GM12878 (cell line): ENCODE measurements at regions not wholly inside any gene's neighbourhood (a gene's known extent, or its start where the extent isn't known, plus 50 kb on each side); places are given as distances from the start of the nearest gene placed in this dataset.

Source experiments
- CTCF ChIP-seq, 3 experiments: IDR thresholded peaks in 2 of 3; conservative IDR thresholded peaks in 1 of 3; 2 replicates each; pipeline ENCODE4 v1.5.1; 2011; ENCODE audit warnings: low read depth in 3 of 3, low read length in 3 of 3, mild to moderate bottlenecking in 3 of 3, control low read depth in 2 of 3, moderate library complexity in 2 of 3, inconsistent platforms in 1 of 3, mixed read lengths in 1 of 3; ENCODE audit not compliant: control insufficient read depth in 2 of 3, insufficient read depth in 1 of 3; ENCODE audit errors: extremely low read depth in 1 of 3
- EZH2 ChIP-seq: IDR thresholded peaks from 2 replicates; pipeline ENCODE4 v1.6.1; 2012; ENCODE audit warnings: low read depth, mild to moderate bottlenecking, control low read depth, inconsistent platforms, low read length, borderline replicate concordance; ENCODE audit not compliant: control insufficient read depth
- MEF2A ChIP-seq: IDR thresholded peaks from 2 replicates; pipeline ENCODE4 v1.6.1; 2011; ENCODE audit warnings: low read depth, mild to moderate bottlenecking, low read length, moderate library complexity; ENCODE audit not compliant: insufficient read depth
- POLR2A ChIP-seq: IDR thresholded peaks from 2 replicates; pipeline ENCODE4 v1.6.1; 2011; ENCODE audit warnings: low read depth, mild to moderate bottlenecking, low read length
- REST ChIP-seq: IDR thresholded peaks from 2 replicates; pipeline ENCODE4 v1.6.1; 2012; ENCODE audit warnings: mild to moderate bottlenecking, low read depth, low read length
- ZBTB4 ChIP-seq: fragments of 450-650 bp; formaldehyde crosslinking; IDR thresholded peaks from 2 replicates; pipeline ENCODE4 v1.4.0; 2022; ENCODE audit warnings: mild to moderate bottlenecking, moderate library complexity
- ZNF274 ChIP-seq: IDR thresholded peaks from one replicate; pipeline ENCODE4 v1.8.0; 2011; ENCODE audit not compliant: insufficient read length, insufficient read depth

GRCh38 chr11:107078375-107078774 is 60.1 kb upstream of the GUCY1A2 start:
- no peak for TF ChIP-seq ZNF274
- TF ChIP-seq POLR2A, result no peak
- no peak for TF ChIP-seq ZBTB4 (CRISPR knock-in tag)
- no peak for TF ChIP-seq CTCF (IDR thresholded peaks at IDR 0.05 in 2 of 3, conservative IDR thresholded peaks at IDR 0.05 in 1 of 3; ENCODE audit: control insufficient read depth in 2 of 3, extremely low read depth in 1 of 3, insufficient read depth in 1 of 3, low read depth in 3 of 3, low read length in 3 of 3)
- no peak for TF ChIP-seq MEF2A
- TF ChIP-seq REST, result no peak
- no peak for TF ChIP-seq EZH2
